ENCODE measurements at regions not wholly inside any gene's neighbourhood (a gene's known extent, or its start where the extent isn't known, plus 50 kb on each side); places are given as distances from the start of the nearest gene placed in this dataset.

DNA sequence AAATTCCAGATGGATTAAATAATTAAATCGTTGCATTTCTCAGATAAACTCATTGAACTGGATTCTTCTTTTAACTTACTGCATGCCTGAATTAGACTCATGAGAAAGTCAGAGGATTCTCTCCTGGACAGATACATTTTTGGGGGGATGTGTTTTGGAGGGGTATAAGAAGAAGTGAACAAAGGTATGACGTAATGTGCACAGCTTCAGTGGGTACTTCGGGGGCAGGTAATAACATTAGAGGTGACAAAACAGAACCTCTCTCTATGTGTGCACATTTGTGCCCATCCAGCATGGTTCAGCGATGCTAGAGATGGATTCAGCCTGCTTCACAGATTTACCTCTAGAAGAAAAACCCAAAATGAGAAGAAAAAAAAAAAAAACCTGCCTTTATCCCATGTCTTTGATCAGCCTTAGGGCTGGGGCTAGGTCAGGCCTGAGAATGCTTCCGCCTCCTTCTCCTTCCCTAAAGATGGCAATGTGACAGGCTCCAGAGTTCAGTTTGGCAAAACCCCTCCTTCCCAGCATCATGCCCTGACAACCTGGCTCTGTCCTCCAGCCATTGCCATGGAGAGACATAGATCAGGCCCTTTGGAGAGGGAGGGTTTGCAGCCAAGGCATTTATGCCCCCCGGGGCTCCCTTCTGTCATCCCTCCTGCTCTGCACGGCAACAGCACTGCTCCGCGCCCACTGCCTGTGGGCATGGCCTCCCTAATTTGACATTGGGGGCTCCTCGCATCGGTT lies 166.7 kb downstream of the KCNA5 start:
- no peak for TF ChIP-seq EZH2 (IDR thresholded peaks at IDR 0.05; ENCODE audit: borderline replicate concordance, low read length)
- TF ChIP-seq, protein P1, sequence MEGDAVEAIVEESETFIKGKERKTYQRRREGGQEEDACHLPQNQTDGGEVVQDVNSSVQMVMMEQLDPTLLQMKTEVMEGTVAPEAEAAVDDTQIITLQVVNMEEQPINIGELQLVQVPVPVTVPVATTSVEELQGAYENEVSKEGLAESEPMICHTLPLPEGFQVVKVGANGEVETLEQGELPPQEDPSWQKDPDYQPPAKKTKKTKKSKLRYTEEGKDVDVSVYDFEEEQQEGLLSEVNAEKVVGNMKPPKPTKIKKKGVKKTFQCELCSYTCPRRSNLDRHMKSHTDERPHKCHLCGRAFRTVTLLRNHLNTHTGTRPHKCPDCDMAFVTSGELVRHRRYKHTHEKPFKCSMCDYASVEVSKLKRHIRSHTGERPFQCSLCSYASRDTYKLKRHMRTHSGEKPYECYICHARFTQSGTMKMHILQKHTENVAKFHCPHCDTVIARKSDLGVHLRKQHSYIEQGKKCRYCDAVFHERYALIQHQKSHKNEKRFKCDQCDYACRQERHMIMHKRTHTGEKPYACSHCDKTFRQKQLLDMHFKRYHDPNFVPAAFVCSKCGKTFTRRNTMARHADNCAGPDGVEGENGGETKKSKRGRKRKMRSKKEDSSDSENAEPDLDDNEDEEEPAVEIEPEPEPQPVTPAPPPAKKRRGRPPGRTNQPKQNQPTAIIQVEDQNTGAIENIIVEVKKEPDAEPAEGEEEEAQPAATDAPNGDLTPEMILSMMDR (IDR thresholded peaks at IDR 0.05; ENCODE audit: low read length), result no peak
